Ascending aorta (tissue), 2 donors: ENCODE measurements at regions not wholly inside any gene's neighbourhood (a gene's known extent, or its start where the extent isn't known, plus 50 kb on each side); places are given as distances from the start of the nearest gene placed in this dataset.

ENCODE experiments used
- DNase-seq, 2 donors: peaks; one replicate each; pipeline ENCODE4 v3.0.0-alpha.2; 2019; ENCODE audit warnings: low spot score in 2 of 2
- H3K27ac ChIP-seq, 2 donors: fragments of 200-600 bp; sonication (generic); one replicate each; pipeline ENCODE4 v1.5.1; 2016 to 2017; ENCODE audit warnings: mild to moderate bottlenecking in 1 of 2
- H3K27me3 ChIP-seq: fragments of 200-600 bp; sonication (generic); one replicate; pipeline ENCODE4 v1.5.1; 2017
- H3K36me3 ChIP-seq, 2 donors: fragments of 200-600 bp; sonication (generic); one replicate each; pipeline ENCODE4 v1.5.1; 2016
- H3K4me1 ChIP-seq, 2 donors: fragments of 200-600 bp; sonication (generic); one replicate each; pipeline ENCODE4 v1.5.1; 2016 to 2017; ENCODE audit warnings: mild to moderate bottlenecking in 1 of 2
- H3K4me3 ChIP-seq, 2 donors: fragments of 200-600 bp; sonication (generic); one replicate each; pipeline ENCODE4 v1.5.1; 2016 to 2017; ENCODE audit warnings: mild to moderate bottlenecking in 1 of 2
- H3K9me3 ChIP-seq, 2 donors: fragments of 200-600 bp; sonication (generic); one replicate each; pipeline ENCODE4 v1.5.1; 2016
- intact Hi-C: fragments of 100-400 bp; cut with DNase I; formaldehyde crosslinking; loops from one replicate; pipeline ENCODE4 v1.15.1; 2023
- TF ChIP-seq, protein P1 (sequence below), 3 experiments: fragments of 200-600 bp in 2 of 3; fragments of 450-650 bp in 1 of 3; sonication (generic) in 2 of 3; IDR thresholded peaks; one replicate each; pipeline ENCODE4 v1.5.1; 2016 to 2019; ENCODE audit warnings: antibody characterized with exemption in 3 of 3, mild to moderate bottlenecking in 1 of 3, moderate library complexity in 1 of 3

DNA sequence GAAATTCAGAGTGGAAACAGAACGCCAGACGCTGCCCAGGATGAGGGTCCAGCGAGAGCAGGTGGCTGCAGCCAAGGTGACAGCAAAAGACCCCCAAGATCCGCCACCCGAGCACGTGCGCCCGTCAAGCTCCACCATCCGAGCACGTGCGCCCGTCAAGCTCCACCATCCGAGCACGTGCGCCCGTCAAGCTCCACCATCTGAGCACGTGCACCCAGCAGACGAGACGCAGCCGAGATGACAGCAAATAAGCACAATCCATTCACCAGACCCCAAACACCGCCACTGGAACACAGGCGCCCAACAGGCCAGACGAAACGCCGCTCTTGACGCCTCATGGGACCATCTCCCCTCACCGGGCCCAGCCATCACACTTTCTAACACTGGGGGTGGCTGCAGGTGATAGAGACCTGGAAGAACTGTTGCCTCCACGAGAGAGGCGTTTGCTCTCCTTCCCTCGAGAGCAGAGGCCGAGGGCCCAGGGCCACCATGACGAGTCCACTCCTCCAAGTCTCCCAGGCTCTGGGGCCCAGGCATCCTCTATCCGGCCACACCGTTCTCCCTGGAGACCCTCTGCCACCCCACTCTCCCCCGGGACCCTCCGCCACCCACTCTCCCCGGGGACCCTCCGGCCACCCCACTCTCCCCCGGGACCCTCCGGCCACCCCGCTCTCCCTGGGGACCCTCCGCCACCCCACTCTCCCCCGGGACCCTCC lies 62.1 kb upstream of the GALNT9 start:
- no peaks in the 10 kb centered on the region for H3K27me3 ChIP-seq
- no peaks in the 10 kb centered on the region for H3K4me1 ChIP-seq
- TF ChIP-seq, protein P1, sequence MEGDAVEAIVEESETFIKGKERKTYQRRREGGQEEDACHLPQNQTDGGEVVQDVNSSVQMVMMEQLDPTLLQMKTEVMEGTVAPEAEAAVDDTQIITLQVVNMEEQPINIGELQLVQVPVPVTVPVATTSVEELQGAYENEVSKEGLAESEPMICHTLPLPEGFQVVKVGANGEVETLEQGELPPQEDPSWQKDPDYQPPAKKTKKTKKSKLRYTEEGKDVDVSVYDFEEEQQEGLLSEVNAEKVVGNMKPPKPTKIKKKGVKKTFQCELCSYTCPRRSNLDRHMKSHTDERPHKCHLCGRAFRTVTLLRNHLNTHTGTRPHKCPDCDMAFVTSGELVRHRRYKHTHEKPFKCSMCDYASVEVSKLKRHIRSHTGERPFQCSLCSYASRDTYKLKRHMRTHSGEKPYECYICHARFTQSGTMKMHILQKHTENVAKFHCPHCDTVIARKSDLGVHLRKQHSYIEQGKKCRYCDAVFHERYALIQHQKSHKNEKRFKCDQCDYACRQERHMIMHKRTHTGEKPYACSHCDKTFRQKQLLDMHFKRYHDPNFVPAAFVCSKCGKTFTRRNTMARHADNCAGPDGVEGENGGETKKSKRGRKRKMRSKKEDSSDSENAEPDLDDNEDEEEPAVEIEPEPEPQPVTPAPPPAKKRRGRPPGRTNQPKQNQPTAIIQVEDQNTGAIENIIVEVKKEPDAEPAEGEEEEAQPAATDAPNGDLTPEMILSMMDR (IDR thresholded peaks at IDR 0.05): no peak
- no peak overlapping the region for H3K27ac ChIP-seq
- no peaks in the 10 kb centered on the region for H3K36me3 ChIP-seq
- no peaks in the 10 kb centered on the region for H3K9me3 ChIP-seq
- no peak for DNase-seq
- intact Hi-C loops: no loop called here
- H3K4me3 ChIP-seq: no peak overlapping the region

DNA sequence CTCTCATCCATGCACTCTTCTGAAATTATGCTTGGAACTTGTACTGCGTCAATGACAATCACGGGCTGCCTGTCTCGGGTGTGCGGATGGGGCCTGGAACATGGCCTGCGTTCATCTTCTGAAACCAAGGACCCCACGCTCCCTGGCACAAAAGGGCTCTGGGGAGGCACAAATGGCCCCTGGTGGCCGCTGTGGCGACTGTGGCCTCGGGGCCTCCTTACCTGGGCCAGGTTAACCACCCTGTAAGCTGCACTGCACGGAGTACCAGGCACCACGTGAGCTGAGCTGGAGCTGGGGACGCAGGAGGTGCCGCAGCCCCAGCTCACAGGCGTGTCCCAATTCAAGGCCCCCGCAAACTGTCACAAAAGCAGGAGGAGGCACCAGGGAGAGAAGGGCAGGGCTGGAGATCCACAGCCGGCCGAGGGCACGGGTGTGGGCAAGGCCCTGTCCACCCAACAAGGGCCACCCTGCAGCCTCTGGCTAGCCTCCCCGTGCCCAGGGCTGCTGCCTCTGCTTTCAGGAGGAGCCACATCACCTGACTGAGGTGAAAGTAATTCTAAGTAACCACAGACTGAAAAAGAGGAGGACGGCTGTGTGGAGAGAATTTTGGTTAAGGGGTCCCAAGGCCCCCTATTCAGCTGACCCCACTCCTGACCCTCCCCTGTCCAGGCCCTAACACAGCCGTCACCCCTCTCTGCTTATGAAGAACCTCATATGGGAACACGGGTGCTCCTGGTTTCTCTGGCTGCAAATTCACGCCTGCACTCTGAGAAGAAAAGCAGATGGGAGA lies 61.1 kb upstream of the GALNT9 start:
- no peaks in the 10 kb centered on the region for H3K9me3 ChIP-seq
- no peaks in the 10 kb centered on the region for H3K27me3 ChIP-seq
- no peak overlapping the region for H3K27ac ChIP-seq
- TF ChIP-seq, protein P1 (IDR thresholded peaks at IDR 0.05): no peak
- no peaks in the 10 kb centered on the region for H3K4me1 ChIP-seq
- intact Hi-C loops: no loop called here
- no peak overlapping the region for H3K4me3 ChIP-seq
- no peak for DNase-seq
- H3K36me3 ChIP-seq: no peaks in the 10 kb centered on the region

DNA sequence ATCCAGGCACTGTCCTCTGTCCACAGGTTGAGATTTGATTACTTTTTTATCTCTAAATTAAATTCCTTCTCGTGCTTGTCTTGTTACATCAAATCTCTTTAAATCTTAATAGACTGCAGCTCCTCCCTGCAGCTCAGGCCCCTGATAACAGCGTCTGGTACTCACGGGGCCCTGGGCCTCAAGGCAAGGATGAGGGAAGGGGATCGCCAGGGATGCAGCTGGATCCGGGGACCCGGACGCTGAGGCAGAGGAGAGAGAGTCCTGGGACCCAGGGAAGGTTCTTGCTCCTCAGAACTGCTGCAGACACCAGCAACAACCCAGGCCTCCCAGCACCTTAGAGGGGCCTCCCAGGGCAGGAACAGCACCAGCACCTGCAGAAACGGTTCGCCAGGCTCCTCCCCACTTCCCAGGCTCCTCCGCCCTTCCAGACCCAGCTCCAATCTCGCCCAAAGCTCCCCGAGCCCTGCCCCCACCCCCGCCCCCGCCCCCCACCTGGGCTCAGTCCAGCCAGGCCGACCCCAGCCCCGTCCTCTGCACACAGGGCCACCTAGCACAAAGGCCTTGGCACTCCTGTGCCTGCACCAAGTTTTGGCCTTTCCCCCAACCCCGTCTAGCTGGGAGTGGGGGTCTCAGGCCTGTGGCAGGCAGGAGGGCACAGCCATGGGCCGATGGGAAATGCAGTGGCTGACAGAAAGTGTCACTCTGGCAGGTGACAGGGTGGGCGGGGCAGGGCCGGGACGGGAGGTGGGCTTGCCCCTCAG lies 60.3 kb upstream of the GALNT9 start:
- DNase-seq: no peak
- H3K27ac ChIP-seq: no peak overlapping the region
- H3K4me1 ChIP-seq: no peaks in the 10 kb centered on the region
- H3K27me3 ChIP-seq: no peaks in the 10 kb centered on the region
- intact Hi-C loops: no loop called here
- H3K36me3 ChIP-seq: no peaks in the 10 kb centered on the region
- H3K9me3 ChIP-seq: no peaks in the 10 kb centered on the region
- H3K4me3 ChIP-seq: no peak overlapping the region
- TF ChIP-seq, protein P1 (IDR thresholded peaks at IDR 0.05): no peak

DNA sequence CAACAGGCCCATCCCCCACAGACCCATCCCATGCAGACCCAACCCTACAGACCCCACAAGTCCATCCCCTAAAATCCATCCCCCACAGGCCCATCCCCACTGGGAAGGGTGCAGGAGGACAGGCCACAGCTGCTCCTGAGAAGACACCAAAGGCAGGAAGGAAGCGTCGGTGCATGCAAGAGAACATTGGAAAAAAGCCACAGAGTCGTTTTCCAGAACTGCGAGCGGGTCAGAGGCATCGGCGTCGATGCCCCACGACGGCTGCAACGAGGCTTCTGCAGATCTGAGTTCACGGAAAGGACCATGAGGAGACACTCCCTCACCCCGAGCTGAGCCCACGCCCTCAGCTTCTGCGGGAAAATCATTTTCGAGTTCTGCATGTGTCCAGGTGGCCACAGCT lies 59.6 kb upstream of the GALNT9 start:
- Histone ChIP-seq H3K9me3 (no peaks in the 10 kb centered on the region), H3K4me1 (no peaks in the 10 kb centered on the region), H3K36me3 (no peaks in the 10 kb centered on the region), H3K4me3 (no peak overlapping the region), H3K27me3 (no peaks in the 10 kb centered on the region), H3K27ac (no peak overlapping the region)
- no peak for DNase-seq
- TF ChIP-seq, protein P1 (IDR thresholded peaks at IDR 0.05): no peak
- intact Hi-C loops: no loop called here

DNA sequence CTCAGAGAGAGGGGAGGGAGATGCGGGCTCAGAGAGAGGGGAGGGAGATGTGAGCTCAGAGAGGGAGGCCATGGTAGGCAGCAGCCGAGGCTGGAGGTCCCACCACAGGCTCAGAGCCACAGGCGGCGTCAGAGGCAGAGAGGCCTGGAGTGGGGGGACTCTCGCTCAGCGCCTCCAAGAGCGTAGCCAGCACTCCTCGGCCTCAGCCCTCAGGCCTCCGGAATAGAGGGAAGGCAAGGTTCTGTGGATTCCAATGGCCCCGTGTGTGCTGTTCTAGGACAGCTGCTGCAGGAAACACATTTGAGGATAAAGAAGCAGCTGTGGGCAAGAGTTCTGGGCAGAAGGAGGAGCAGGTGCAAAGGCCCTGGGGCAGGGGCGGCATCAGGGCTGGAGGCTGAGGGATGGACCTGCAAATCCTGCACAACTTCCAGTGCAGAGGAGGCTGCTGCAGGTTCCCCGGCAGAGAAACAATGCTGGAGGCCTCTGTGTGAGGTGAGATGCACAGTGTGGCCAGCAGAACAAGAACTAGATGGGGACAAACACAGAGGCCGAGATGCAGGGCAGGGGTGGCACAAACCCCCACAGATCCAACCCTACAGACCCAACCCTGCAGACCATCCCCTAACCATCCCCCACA lies 59.1 kb upstream of the GALNT9 start:
- H3K36me3 ChIP-seq: no peaks in the 10 kb centered on the region
- H3K4me1 ChIP-seq: no peaks in the 10 kb centered on the region
- no peaks in the 10 kb centered on the region for H3K9me3 ChIP-seq
- no peaks in the 10 kb centered on the region for H3K27me3 ChIP-seq
- no peak for DNase-seq
- H3K4me3 ChIP-seq: no peak overlapping the region
- no peak overlapping the region for H3K27ac ChIP-seq
- intact Hi-C loops: no loop called here
- TF ChIP-seq, protein P1 (IDR thresholded peaks at IDR 0.05): no peak
